ENCODE measurements at regions not wholly inside any gene's neighbourhood (a gene's known extent, or its start where the extent isn't known, plus 50 kb on each side); places are given as distances from the start of the nearest gene placed in this dataset.

DNA sequence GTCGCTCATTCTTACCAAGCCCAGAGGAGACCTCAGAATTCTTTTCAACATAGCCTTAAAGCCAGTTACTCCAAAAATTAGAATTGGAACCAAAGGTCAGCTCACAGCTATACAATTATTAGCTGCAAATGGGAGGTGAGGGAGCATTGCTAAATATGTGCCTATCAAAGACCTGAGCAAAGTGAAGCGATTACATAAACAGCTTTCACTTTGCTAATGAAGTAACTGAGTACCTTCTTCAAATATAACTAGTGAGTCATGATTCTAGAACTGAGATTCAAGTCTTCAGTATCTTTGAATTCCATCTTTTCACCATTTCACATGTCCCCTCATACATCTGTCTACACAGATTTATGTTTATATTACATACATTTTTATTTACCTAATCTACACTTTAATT lies 122.6 kb downstream of the P2RY1 start:
- DNase-seq = no peak

DNA sequence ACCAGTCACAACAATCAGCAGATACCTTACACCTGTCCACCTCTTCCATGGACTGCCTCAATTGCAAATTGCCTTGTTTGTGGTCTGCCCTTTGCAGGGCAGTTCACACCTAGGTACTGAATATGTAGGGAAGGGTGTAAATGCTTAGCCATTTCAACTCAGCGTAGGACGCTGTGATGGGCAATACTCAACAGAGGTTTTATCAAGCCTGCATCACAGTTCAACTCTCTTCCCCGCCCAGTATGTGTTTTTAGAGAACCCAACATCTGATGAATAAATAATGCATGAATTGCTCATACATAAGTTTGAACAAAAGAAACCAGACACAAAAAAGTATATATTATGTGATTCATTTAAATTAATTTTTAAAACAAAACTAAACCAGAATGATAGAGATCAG lies 124.4 kb downstream of the P2RY1 start:
- no peak for DNase-seq

DNA sequence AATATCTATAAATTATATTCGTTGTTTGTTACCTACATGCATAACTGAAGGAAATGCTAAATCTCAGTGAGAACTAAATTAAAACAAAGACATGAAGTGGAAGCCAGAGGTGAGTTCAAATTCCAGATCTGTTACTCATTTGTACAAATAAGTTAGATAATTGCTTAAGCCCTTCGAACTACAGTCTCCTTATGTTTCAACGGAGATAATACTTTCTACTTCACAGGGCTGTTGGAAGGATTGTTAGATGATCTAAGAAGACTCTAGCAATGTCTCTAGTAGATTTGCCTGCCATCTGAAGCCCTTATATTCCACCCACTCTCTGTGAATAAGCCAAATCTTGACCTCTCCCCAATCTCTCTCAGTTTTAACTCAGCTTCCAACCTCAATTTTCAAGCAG lies 125.8 kb downstream of the P2RY1 start:
- DNase-seq = no peak

DNA sequence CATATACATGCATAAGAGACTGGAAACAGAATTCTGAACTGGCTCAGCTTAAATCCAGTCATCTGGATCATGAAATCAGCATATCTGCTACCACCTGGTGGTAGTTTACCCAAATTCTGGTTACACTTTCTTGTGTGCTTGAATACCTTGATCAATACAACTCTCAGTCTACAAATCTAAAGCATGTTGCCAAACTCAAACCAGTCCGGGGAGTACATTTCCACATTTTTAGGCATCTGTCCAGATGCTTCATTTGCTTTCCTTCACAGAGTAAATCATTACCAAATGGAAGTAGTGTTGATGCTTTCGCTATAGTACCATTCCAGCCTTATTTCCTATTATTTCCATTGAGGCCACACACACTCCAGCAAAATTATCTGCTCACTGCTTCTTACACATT lies 126.4 kb downstream of the P2RY1 start:
- no peak for DNase-seq

DNA sequence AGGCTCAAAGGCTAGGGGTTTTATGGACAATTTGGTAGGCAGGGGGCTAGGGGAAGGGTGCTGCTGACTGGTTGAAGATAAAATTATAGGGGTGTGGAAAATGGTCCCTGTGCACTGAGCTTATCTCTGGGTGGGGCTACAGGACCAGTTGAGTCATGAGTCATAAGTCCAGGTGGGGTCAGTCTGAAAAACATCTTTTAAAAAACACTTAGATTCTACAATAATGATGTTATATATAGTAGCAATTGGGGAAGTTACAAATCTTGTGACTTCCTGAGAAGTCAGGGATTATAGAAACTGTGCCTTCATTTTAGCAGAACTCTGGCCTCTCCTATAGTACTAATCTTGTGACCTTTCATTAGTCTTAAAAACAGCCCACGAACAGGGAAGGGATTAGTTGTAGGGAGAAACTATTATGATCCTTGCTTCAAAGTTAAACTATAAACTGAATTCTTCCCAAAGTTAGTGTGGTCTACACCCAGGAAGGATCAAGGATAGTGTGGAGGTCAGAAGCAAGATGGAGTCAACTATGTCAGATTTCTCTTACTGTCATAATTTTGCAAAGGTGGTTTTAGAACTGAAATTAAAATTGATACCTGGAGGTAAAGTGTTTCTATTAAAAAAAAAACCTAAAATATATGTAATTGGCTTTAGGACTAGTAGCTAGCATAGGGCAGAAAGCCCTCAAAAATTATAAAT lies 130.1 kb downstream of the P2RY1 start:
- no peak for DNase-seq

DNA sequence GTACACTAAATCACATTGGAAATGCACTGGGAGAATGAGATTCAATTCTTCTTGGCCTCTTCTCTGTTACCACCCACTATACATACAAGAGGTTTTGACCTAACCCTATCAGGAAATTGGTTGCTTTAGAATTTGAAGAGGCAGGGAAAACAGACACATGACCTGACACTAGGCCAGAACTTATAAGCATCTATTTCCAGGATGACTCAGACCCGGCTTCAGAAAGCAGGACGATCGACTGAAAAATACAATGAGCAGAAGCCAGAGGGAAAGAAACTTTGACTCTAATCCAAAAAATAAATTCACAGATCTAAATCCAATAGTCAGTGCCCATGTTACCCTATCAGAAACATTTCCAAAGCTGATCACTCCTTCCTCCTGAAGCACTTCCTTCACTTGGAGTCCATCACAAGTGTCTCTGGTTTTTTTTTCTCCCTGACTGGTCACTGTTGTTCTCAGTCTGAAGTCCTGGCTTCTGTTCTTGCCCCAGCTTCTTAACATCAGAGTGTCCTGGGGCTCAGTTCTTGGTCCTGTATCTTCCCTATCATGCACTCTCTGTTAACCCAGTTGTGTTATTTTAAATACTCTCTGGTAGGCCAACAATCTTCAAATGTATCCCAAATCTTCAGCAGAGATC lies 133.6 kb downstream of the P2RY1 start:
- DNase-seq = no peak

DNA sequence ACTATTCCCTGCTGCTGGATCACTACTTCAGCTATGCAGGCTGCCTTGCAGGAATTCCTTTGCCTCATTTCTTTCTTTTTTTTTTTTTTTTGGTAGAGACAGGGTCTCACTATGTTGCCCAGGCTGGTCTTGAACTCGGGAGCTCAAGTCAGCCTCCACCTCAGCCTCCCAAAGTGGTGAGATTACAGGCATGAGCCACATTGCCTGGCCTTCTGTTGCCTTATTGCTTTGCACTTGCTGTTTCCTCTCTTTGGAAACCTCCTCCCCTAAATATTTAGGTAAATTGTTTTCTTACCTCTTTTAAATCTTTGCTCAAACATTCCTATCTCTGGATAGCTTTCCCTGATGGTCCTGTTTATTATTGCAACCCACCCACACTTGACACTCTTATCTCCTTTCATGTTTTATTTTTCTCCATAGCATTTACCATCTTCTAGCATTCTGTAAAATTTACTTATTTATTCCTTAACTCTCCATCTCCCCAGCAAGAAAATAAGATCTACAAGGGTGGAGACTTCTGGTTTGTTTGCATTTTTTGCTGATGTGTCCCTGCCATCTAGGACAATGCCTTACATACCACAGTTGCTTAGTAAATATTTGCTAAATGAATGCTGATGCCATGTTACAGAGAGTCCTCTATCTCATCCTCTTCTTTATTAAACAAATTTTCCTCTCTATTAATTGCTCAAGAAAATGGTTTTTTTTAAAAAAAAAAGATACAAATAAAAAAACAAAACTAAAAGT lies 134.8 kb downstream of the P2RY1 start:
- DNase-seq = no peak

DNA sequence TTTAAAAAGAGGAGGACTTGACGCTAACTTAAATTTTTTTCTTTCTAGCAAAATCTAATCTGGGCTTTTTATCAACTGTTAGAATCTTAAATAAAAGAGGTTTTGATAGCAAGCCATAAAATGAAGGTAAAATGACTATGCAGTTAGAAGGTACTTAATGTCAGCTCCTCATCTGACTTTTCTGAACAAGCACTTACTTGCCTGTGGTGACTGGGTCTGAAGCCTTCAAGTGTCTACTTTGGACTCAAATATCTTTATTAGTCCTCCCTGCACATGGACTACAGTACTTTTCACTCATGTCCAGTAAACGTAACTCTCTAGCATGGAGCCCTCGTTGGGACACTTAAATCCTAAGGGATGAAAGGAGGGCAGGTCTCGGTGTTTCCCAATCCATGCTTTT lies 135.9 kb downstream of the P2RY1 start:
- DNase-seq = no peak

DNA sequence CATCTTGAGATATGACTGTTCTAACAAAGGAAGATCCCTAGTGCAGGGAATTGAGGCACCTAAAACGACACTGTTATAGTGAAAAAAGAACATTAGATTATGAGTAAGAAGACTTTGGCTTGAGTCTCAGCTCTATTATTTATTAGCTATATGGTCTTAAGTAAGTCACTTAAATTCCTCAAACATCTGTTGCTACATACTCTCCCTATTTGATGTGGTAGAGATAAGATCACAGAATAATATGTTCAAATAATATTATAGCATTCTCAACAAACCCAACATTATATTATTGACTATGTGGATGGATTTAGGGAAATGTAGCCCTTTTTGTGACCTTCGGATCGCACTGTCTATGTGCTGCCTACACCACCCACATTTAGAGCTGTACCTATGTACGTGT lies 136.9 kb downstream of the P2RY1 start:
- no peak for DNase-seq

DNA sequence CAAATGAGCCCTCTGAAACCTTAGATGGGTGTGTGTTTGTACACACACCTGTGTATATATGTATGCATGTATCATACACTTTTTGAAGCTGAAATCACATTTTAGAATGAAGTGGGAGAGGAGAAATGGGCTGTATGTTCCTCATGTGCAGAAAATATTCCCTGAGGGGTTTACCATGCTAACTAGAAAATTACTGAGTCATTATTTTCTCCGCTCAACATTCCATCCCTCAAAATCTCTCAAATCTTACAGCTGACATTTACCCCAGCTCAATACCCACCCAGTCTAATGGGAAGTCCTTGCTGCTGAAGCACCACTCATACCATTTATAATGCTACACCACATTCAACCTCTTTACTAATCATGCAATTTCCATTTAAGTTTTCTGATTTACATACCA lies 138.6 kb downstream of the P2RY1 start:
- DNase-seq = no peak

DNA sequence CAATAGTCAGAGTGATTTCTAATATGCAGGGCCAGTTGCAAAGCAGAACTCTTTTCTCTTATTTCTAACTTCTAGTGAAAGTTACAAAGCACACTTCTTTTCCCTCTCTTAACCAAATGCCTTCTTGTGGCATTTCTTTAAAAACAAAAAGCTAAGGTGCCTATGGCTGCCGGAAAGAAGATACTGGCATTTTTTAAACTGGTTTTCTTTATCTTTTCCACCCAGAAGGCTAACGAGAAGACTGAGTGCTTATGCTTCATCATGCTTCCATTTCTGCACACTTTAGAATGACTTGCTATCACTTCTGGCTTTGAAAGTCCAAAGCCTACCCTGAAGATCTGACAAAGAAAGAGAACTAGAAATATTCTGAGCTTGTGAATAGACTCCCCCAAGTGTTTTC lies 141.3 kb downstream of the P2RY1 start:
- DNase-seq = no peak

DNA sequence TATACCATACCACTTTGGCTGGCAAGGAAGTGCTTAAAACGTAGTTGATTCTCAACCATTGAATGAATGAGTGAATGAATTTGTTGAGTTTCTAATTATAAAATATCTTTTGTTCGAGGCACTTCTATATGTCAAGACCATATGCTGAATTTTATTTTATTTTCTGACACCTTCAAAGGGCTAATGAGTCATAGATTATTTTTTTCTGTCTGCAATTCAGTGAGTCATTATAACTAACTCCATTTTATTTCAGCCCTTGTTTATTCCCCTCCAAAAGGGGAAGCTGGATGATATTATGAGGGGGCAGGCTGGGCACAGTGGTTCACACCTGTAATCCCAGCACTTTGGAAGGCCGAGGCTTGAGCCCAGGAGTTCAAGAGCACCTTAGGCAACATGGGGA lies 142.4 kb downstream of the P2RY1 start:
- DNase-seq = no peak

DNA sequence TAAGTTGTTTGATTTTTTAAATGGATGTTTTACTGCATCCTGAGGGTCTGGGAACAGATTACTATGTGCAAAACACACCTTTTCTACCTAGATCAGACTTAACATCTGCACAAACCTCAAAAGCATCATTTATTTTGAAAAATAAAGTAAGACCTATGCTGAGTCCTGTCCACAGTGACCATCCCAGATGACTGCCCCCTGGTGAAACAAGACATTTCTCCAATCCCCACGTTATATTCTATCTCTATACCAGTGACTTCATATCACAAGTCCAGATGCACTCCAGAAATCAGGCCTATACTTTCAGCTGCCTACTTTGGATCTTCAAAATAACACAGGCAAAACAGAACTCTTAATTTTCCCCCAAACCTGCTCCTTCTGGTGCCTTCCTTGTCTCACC lies 143.2 kb downstream of the P2RY1 start:
- DNase-seq = no peak

DNA sequence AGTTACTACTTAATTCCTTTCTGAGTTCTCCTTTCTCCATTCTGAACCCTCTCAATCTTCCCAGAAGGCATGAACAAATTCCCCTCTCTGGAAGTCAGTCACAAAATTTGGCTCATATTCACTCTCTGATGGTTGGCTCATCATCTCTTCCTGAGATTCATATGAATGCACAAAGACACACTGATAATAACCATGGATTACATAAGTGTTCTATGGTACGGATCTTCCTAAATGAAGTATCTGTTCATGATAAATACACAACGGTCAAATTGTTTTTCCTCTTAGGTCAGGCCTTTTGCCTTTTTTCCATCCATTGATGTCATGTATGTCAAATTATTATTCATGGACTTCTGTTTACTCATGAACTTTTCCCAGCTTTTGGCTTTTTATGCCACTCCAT lies 162.6 kb downstream of the P2RY1 start:
- no peak for DNase-seq

DNA sequence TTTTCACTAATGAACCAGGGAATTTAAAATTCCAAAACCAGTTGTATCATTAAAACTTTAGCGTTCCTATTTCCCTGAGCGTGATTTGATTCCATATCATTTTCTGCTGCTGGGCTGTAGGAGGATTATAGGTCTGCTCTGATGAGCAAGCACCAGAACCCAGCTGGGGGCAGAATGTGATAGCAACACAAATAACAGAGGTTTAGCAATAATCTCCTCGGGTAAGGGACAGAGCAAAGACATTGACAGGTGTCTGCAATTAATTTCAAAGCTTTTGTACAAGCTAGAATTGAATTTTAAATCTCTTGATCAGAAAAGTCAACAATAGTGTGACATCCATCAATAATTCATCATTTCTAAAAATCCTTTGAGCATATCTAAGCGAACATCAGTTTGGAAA lies 163.4 kb upstream of the RAP2B start:
- DNase-seq = no peak

DNA sequence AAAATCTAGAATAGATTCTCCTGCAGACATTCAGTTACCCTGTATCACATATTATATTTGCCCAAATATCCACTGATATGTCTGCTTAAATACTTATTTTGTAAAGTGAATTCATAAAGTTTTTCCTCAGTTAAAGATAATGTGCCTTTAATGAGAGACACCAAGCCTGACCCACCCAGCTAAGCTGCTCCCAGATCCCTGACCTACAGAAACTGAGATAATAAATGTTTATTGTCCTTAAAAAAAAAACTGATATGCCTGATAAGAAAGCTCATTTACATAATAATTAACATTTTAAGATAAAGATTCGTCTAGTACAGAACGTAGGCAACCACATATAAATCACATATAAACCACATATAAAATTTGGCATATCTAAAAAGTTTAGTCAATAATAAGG lies 161.7 kb upstream of the RAP2B start:
- no peak for DNase-seq

DNA sequence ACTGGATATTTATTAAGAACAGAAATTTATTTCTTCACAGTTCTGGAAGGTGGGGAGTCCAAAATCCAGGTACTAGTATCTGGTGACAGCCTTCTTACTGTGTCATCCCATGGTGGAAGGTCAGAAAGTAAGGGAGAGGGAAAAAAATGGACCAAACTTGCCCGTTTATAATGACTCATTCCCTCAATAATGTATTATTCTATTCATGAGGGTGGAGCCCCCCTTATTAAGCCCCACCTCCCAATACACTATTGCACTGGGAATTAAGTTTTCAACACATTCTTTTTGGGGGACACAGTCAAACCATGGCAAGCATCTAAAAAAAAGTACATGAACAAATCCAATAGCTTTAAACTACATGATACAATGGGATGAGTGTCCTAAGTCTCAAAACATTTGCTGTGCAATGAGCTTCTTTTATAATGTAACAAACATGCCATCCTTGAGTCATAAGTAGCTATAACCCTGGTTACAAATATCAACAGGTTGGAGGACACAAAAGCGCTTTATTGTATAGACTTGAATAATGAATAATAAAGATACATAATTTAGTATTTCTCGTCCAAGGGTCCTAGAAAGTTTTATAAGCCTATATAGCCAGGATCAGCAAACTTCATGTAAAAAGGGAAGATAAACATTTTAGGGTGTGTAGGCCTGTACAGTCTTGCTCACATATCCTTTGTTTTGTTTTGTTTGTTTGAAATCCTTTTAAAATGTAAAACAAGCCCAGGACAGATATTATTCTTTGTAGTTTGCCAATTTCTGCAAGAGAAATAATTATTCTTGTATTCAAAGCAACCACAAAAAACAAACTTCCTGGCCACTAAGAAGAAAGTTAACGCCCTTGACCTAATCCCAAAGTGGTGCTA lies 160.6 kb upstream of the RAP2B start:
- no peak for DNase-seq

DNA sequence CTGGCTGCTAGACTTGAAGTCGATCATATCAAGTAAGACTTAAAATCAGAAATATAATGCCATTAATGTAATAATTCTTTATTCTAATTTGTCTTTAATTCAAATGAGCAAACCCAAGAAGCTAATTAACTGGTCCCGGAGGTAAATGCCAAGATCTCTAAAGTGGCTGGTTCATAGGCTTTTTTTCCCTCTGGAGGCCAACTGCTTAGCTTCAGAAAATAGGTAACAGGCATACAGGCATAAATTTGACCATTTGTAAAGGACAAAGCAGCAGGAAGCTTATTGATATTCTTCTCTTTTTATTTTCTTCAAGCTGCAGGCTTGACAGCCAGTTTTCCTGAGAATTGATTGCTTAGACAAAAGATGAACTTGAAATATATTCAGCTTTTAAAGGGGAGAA lies 158.6 kb upstream of the RAP2B start:
- DNase-seq = no peak

DNA sequence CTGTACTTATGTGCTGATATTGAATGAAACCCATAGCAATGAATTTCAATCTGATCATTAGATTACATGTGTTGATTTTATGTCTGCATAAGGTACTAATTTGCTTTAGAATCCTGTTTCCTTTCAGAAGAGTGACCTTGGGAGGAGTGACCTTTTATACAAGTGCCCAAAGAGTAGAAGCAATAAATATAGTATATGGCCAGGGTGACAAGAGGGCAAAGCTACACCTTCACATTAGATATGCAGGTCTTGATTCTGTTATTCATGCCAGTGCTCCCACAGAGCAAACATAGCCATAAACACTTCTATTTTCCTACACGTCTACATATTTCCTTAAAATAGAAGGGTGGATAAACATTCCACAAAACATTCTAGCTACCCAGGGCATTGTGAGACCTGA lies 158.2 kb upstream of the RAP2B start:
- no peak for DNase-seq

DNA sequence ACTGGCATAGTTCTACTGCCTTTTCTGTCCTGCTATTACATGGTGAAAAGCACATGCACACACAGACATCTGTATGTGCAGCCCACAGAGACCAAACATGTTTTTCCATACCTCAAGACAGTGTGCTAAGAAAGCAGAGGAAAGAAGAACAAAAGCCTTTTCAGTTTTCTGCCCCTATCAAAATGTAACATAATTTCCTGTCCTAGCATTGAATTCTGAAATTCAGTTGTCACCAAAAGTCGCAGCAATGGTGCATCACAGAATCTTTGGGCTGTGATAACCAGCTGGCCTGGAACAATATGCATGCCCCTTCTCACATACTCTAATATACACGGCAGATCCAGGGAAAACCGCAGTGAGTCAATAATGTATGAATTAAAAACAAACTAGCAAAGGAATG lies 153.8 kb upstream of the RAP2B start:
- DNase-seq = no peak

DNA sequence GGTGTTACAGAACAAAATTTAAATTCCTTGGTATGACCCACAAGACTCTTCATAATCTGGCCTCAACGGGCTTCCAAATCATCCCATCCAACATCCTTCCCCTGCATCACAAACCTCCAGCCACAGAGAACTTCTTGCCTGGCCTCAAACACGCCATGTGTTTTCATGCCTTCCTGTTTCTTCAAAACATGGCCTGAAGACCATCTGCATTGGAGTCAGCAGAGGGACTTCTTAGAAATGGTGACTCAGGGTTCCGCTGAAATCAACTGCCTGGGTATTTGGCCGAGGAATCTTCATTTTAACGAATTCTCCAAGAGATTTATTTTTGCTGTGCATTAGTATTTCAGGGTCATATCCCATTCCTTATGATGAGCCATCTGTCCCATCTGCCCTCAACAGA lies 138.1 kb upstream of the RAP2B start:
- DNase-seq = no peak

DNA sequence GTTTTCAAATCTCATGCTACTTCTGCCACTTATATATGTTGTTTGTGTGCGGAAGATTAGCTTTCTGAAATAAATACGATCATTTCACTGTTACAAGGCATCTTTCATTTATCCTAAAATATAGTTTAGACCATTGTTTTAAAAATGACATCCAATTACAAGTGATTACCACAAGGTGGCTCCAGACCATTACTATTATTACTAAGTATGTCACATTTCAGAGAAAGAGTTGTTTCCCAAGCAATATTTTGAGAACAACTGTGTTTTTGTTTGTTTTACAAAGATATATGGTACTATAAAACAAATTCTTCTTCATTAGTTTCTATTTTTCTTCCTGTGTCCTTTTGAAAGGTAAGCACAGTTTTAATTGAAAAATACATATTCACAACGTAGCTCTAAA lies 136.0 kb upstream of the RAP2B start:
- DNase-seq = no peak
